SK-MEL-5 (cell line): ENCODE measurements at regions not wholly inside any gene's neighbourhood (a gene's known extent, or its start where the extent isn't known, plus 50 kb on each side); places are given as distances from the start of the nearest gene placed in this dataset.

ENCODE experiments used
- DNase-seq: peaks from one replicate; pipeline ENCODE4 v3.0.0-alpha.2; 2016; ENCODE audit warnings: low read depth, low spot score
- in situ Hi-C: cut with HindIII; loops from 2 replicates; pipeline ENCODE4 v1.10.0; 2016; ENCODE audit warnings: low sequenced_read_pairs, high pct_unique_total_duplicates, low pct_unique_long_range_greater_than_20kb

GRCh38 chr11:69348414-69349235 is 54.7 kb downstream of the MYEOV start:
- no peak for DNase-seq
- in situ Hi-C loops: no loop called here

DNA sequence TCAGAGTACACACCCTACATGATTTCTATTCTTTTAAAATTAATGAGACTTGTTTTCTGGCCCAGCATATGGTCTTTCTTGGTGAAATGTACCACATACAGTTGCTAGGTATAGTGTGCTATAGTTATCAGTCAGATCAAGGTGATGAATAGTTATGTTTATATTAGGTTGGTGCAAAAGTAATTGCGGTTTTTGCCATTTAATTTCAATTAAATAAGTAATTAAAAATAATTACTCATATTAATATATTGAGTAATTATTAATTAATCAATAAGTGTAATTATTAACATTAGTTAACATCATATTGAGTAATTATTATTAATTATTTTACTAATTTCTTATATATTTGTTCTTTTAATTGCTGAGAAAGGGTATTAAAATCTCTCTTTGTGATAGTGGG is 56.1 kb downstream of the MYEOV start:
- in situ Hi-C loops: no loop called here
- DNase-seq: no peak

- in situ Hi-C loops: no loop called here
These were observed 56.6 kb downstream of the MYEOV start for GRCh38 chr11:69350596-69350995.

GRCh38 chr11:69351460-69351859 is 57.5 kb downstream of the MYEOV start:
- no peak for DNase-seq
- in situ Hi-C loops: no loop called here

More at GRCh38 chr11:69350596-69350995, 56.6 kb downstream of the MYEOV start:
- DNase-seq: no peak

GRCh38 chr11:69352166-69352565 is 58.2 kb downstream of the MYEOV start:
- in situ Hi-C loops: no loop called here
- DNase-seq: no peak

GRCh38 chr11:69352715-69353319 is 58.9 kb downstream of the MYEOV start:
- peak; percentile 79 for DNase-seq
- in situ Hi-C loops: no loop called here

GRCh38 chr11:69353696-69354544 is 60.0 kb downstream of the MYEOV start:
- DNase-seq: no peak
- in situ Hi-C loops: no loop called here

GRCh38 chr11:69354545-69354897 is 60.6 kb downstream of the MYEOV start:
- DNase-seq: no peak
- in situ Hi-C loops: no loop called here

- DNase-seq: no peak
- in situ Hi-C loops: no loop called here
These were observed 61.5 kb downstream of the MYEOV start for GRCh38 chr11:69355346-69355940.

DNA sequence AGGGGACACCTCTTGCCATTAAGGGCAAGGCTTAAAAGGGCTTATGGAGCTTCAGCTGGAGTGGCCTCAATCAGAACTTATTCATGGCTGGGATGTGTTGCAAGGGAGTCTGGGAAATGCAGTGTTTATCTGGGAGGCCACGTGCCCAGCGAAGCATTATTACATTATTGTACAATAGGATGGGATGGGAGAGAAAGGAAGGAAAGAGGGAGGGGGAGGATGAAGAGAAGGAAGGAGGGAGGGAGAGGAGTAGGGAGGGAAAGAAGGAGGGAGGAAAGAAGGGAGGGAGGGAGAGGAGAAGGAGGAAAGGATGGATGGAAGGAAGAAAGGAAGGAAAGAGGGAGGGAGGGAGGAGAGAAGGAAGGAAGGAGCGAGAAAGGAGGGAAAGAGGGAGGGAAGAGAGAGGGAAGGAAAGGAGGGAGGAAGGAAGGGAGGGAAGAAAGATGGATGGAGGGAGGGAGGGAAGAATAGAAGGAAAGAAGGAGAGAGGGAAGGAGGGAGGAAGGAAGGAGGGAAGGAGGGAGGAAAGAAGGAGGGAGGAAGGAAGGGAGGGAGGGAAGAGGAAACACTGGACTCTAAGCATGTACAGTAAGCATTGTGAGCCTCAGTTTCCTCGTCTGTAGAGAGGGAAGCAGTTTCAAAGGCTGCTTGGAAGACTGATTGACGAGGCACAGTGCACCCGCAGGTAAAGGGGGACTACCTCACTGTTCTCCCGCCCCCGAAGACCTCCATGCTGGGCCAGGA is 62.2 kb downstream of the MYEOV start:
- in situ Hi-C loops: no loop called here
- DNase-seq: no peak

GRCh38 chr11:69356703-69357457 is 62.9 kb downstream of the MYEOV start:
- in situ Hi-C loops: no loop called here
- DNase-seq: no peak

DNA sequence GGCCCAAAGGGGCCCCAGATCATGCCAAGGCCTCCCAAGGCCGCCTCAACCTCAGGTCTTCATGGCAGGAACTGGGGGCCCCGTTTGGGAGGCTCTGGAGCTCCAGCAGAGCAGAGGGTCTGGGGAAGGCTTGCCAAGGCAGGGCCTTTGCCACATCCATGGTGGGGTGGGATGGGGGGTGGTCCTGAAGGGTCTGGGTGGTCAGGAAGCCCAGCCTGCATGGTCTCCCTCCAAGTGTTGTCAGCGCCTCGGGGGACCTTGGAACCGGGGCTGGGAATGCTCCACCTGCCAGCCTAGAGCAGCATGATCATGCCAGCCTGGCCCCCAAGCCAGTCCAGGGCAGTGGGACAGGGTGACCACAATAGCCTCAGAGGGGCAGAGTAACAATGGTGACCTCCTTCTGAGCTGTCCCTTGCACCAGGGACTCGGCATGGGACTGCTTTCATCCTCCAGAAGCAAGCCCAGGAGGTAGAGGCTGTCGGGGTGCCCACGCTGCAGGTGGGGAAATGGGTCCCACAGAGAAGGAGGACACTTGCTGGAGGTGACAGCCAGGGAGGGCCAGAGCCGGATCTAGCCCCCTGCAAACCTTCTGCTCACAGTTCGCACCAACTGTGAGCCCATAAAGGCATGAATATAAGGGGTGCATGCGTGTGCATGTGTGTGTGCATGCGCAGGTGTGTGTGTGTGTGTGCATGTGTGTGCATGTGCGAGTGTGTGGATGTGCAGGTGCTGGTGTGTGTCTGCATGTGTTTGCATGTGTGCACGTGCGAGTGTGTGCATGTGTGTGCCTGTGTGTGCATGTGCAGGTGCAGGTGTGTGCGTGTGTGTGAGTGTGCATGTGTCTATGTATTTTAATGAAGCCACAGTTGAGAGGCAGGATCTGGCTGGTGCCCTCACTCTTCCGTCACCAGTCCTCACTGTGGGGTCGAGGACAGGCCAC is 63.8 kb downstream of the MYEOV start:
- in situ Hi-C loops: no loop called here
- DNase-seq: no peak

- no peak for DNase-seq
- in situ Hi-C loops: no loop called here
These were observed 64.6 kb downstream of the MYEOV start for GRCh38 chr11:69358398-69359020.

- DNase-seq: no peak
- in situ Hi-C loops: no loop called here
These were observed 66.0 kb downstream of the MYEOV start for GRCh38 chr11:69359735-69360480.

- in situ Hi-C loops: no loop called here
- DNase-seq: no peak
These were observed 66.7 kb downstream of the MYEOV start for GRCh38 chr11:69360606-69361005.
